IMR-90 (cell line): ENCODE measurements at regions not wholly inside any gene's neighbourhood (a gene's known extent, or its start where the extent isn't known, plus 50 kb on each side); places are given as distances from the start of the nearest gene placed in this dataset.

Source experiments
- ATAC-seq: fragments of 200-7000 bp; cut with Tn5 transposase; 2 replicates; pipeline ENCODE4 v1.9.1; 2020; ENCODE audit warnings: low read depth, mild to moderate bottlenecking, moderate library complexity
- BruUV-seq: library from RNA; stranded (reverse); fragments of 400-500 nt; replicated peaks from 2 replicates; lab custom pipeline; 2021; lab: Mats Ljungman, UMichigan
- CTCF ChIA-PET: fragments of 300-600 bp; formaldehyde crosslinking; extraction: SDS; loops from one replicate; lab custom pipeline; 2021; ENCODE audit warnings: antibody characterized with exemption; lab: Yijun Ruan, JAX
- POLR2A ChIA-PET: fragments of 300-600 bp; sonication (Branson Sonifier 250); formaldehyde crosslinking; loops from one replicate; lab custom pipeline; 2022; ENCODE audit warnings: antibody characterized with exemption; ENCODE audit not compliant: unreplicated experiment; lab: Charles Lee
- DNase-seq: peaks from one replicate; pipeline ENCODE4 v3.0.0; 2013
- H2AFZ ChIP-seq: replicated peaks from 2 replicates; pipeline ENCODE3; 2013; ENCODE audit warnings: low read length, mild to moderate bottlenecking; ENCODE audit not compliant: poor library complexity
- H2AK5ac ChIP-seq: 2 replicates; pipeline ENCODE4 v1.6.1; 2013; ENCODE audit warnings: low read depth, low read length, inconsistent platforms
- H2AK9ac ChIP-seq: replicated peaks from 2 replicates; pipeline ENCODE3; 2013; ENCODE audit warnings: mild to moderate bottlenecking, low read depth, low read length, moderate library complexity; ENCODE audit not compliant: poor library complexity
- H2BK120ac ChIP-seq: 2 replicates; pipeline ENCODE4 v1.6.1; 2013; ENCODE audit warnings: low read depth, low read length, inconsistent platforms
- H2BK15ac ChIP-seq: 3 replicates; pipeline ENCODE4 v1.6.1; 2013; ENCODE audit warnings: low read depth, low read length, inconsistent platforms
- H2BK20ac ChIP-seq: 2 replicates; pipeline ENCODE4 v1.6.1; 2013; ENCODE audit warnings: low read depth, mild to moderate bottlenecking, inconsistent platforms, low read length, moderate library complexity
- H2BK5ac ChIP-seq: 2 replicates; pipeline ENCODE4 v1.6.1; 2013; ENCODE audit warnings: mild to moderate bottlenecking, low read depth, low read length, inconsistent platforms; ENCODE audit not compliant: poor library complexity, severe bottlenecking
- H3K14ac ChIP-seq: replicated peaks from 2 replicates; pipeline ENCODE4 v1.6.1; 2013; ENCODE audit warnings: low read depth, low read length, inconsistent platforms
- H3K18ac ChIP-seq: 2 replicates; pipeline ENCODE4 v1.6.1; 2013; ENCODE audit warnings: low read depth, low read length, control low read depth
- H3K23ac ChIP-seq: 2 replicates; pipeline ENCODE4 v1.6.1; 2013; ENCODE audit warnings: low read depth, low read length, inconsistent platforms
- H3K27ac ChIP-seq: 2 replicates; pipeline ENCODE4 v1.5.1; 2013; ENCODE audit warnings: mild to moderate bottlenecking, control low read depth, low read length; ENCODE audit not compliant: insufficient read depth
- H3K27me3 ChIP-seq: 2 replicates; pipeline ENCODE4 v1.6.1; 2013; ENCODE audit warnings: low read length; ENCODE audit not compliant: control insufficient read depth, insufficient read depth
- H3K36me3 ChIP-seq: 2 replicates; pipeline ENCODE4 v1.6.1; 2013; ENCODE audit warnings: low read length, mixed read lengths; ENCODE audit not compliant: control insufficient read depth, insufficient read depth
- H3K4ac ChIP-seq: 2 replicates; pipeline ENCODE4 v1.6.1; 2013; ENCODE audit warnings: low read depth, low read length, inconsistent platforms
- H3K4me1 ChIP-seq: 2 replicates; pipeline ENCODE4 v1.6.1; 2013; ENCODE audit warnings: low read length, mixed read lengths; ENCODE audit not compliant: control insufficient read depth, insufficient read depth
- H3K4me2 ChIP-seq: 2 replicates; pipeline ENCODE4 v1.6.1; 2013; ENCODE audit warnings: low read depth, mild to moderate bottlenecking, control low read depth, low read length, moderate library complexity
- H3K4me3 ChIP-seq: 2 replicates; pipeline ENCODE4 v1.5.1; 2013; ENCODE audit warnings: low read depth, mild to moderate bottlenecking, control low read depth, low read length, moderate library complexity; ENCODE audit not compliant: insufficient read depth
- H3K56ac ChIP-seq: 2 replicates; pipeline ENCODE4 v1.6.1; 2013; ENCODE audit warnings: low read length, inconsistent platforms; ENCODE audit not compliant: insufficient read depth; ENCODE audit errors: extremely low read depth
- H3K79me1 ChIP-seq, 2 experiments: 2 replicates each; pipeline ENCODE4 v1.6.1; 2013; ENCODE audit warnings: low read length in 2 of 2, inconsistent platforms in 1 of 2, low read depth in 1 of 2
- H3K9ac ChIP-seq: 2 replicates; pipeline ENCODE4 v1.6.1; 2013; ENCODE audit warnings: low read depth, low read length, control low read depth
- H3K9me1 ChIP-seq: 2 replicates; pipeline ENCODE4 v1.6.1; 2013; ENCODE audit warnings: low read length, inconsistent platforms; ENCODE audit not compliant: insufficient read depth
- H3K9me3 ChIP-seq: 2 replicates; pipeline ENCODE4 v1.6.1; 2013; ENCODE audit warnings: low read length; ENCODE audit not compliant: control insufficient read depth, insufficient read depth
- H4K20me1 ChIP-seq: 2 replicates; pipeline ENCODE4 v1.6.1; 2013; ENCODE audit warnings: low read length, inconsistent platforms; ENCODE audit not compliant: insufficient read depth
- H4K5ac ChIP-seq: 2 replicates; pipeline ENCODE4 v1.6.1; 2013; ENCODE audit warnings: mild to moderate bottlenecking, low read depth, low read length, control low read depth
- H4K8ac ChIP-seq, 2 experiments: 2 replicates each; pipeline ENCODE4 v1.6.1; 2013; ENCODE audit warnings: low read depth in 2 of 2, low read length in 2 of 2, control low read depth in 1 of 2, inconsistent platforms in 1 of 2
- H4K91ac ChIP-seq: 2 replicates; pipeline ENCODE4 v1.6.1; 2013; ENCODE audit warnings: low read depth, low read length, inconsistent platforms; ENCODE audit not compliant: insufficient read depth
- CEBPB ChIP-seq: IDR thresholded peaks from 2 replicates; pipeline ENCODE4 v1.6.1; 2012; ENCODE audit warnings: low read depth, low read length, improper control_type of control experiment
- FOS ChIP-seq: fragments of 150-350 bp; IDR thresholded peaks from 2 replicates; pipeline ENCODE4 v1.6.1; 2016; ENCODE audit warnings: low read depth, low read length
- SMC3 ChIP-seq: fragments of 150-350 bp; IDR thresholded peaks from 2 replicates; pipeline ENCODE4 v1.6.1; 2016; ENCODE audit warnings: low read depth, mild to moderate bottlenecking, antibody characterized with exemption, low read length, moderate library complexity
- WGBS, 2 experiments: methylation state at CpG; one replicate each; pipeline versions ENCODE4 v1.1.5 to v1.1.7; 2013; ENCODE audit warnings: missing lambda C conversion rate in 2 of 2; ENCODE audit not compliant: insufficient read length in 1 of 2; ENCODE audit errors: extremely low coverage in 2 of 2; 5-methylcytosine and 5-hydroxymethylcytosine counted together
- dilution Hi-C: fragments of 300-500 bp; cut with HindIII; formaldehyde crosslinking; loops from one replicate; pipeline ENCODE4 v1.14.3; 2018; ENCODE audit warnings: low sequenced_read_pairs; ENCODE audit not compliant: unreplicated experiment
- in situ Hi-C: fragments of 300-500 bp; cut with MboI; formaldehyde crosslinking; loops from 3 replicates; pipeline ENCODE4 v1.14.3; 2019; ENCODE audit warnings: low sequenced_read_pairs, inconsistent platforms, mixed read lengths
- intact Hi-C: fragments of 100-400 bp; cut with micrococcal nuclease; formaldehyde crosslinking; loops from 2 replicates; pipeline ENCODE4 v1.10.0; 2022

GRCh38 chr2:153227981-153228380 lies 250.6 kb downstream of the RPRM start:
- no peak overlapping the region for H3K27ac ChIP-seq
- no peak overlapping the region for H3K4ac ChIP-seq
- no CpG with 5 or more reads among the region's 2 CpGs for WGBS, 2 experiments
- TF ChIP-seq SMC3 = no peak
- no peak for TF ChIP-seq CEBPB
- no peak for TF ChIP-seq FOS
- no peak overlapping the region for H3K23ac ChIP-seq
- intact Hi-C loops (no loop called here), in situ Hi-C loops (no loop called here), dilution Hi-C loops (no loop called here)
- no peak overlapping the region for H3K4me2 ChIP-seq
- H3K9ac ChIP-seq = no peak overlapping the region
- H4K20me1 ChIP-seq = no peaks in the 10 kb centered on the region
- H3K9me1 ChIP-seq = no peaks in the 10 kb centered on the region
- peaks cover 2% of the 10 kb centered on the region; the same call in 1 of the 2 replicates for H3K9me3 ChIP-seq
- no peak overlapping the region for H2BK20ac ChIP-seq
- no peaks in the 10 kb centered on the region for H3K79me1 ChIP-seq
- DNase-seq (no peak), ATAC-seq (no peak)
- H4K8ac ChIP-seq = no peak overlapping the region
- no peak overlapping the region for H3K14ac ChIP-seq
- no peak overlapping the region for H4K5ac ChIP-seq
- no peaks in the 10 kb centered on the region for H3K27me3 ChIP-seq
- no peak overlapping the region for H3K56ac ChIP-seq
- H3K4me3 ChIP-seq = no peak overlapping the region
- H2AK5ac ChIP-seq = no peak overlapping the region
- CTCF ChIA-PET = no interaction called here
- H3K36me3 ChIP-seq = no peaks in the 10 kb centered on the region
- no TSS peak for BruUV-seq
- H2BK5ac ChIP-seq = no peak overlapping the region
- no peak overlapping the region for H3K18ac ChIP-seq
- no peak overlapping the region for H2AK9ac ChIP-seq
- H2BK120ac ChIP-seq = no peak overlapping the region
- no peaks in the 10 kb centered on the region for H3K4me1 ChIP-seq
- no peak overlapping the region for H2AFZ ChIP-seq
- no peak overlapping the region for H4K91ac ChIP-seq
- H2BK15ac ChIP-seq = no peak overlapping the region
- POLR2A ChIA-PET = no interaction called here
